Sigmoid colon (tissue), 3 donors: ENCODE measurements at regions not wholly inside any gene's neighbourhood (a gene's known extent, or its start where the extent isn't known, plus 50 kb on each side); places are given as distances from the start of the nearest gene placed in this dataset.

Experiments used
- POLR2A ChIP-seq, 2 donors: fragments of 450-650 bp; IDR thresholded peaks; one replicate each; pipeline ENCODE4 v1.6.1; 2016; ENCODE audit warnings: antibody characterized with exemption in 2 of 2, mild to moderate bottlenecking in 2 of 2, moderate library complexity in 2 of 2
- TF ChIP-seq, protein P1 (sequence below), 4 experiments: fragments of 450-650 bp in 3 of 4; fragments of 200-600 bp in 1 of 4; IDR thresholded peaks; one replicate each; pipeline ENCODE4 v1.5.1; 2016 to 2019; ENCODE audit warnings: antibody characterized with exemption in 4 of 4, mild to moderate bottlenecking in 3 of 4, moderate library complexity in 2 of 4

DNA sequence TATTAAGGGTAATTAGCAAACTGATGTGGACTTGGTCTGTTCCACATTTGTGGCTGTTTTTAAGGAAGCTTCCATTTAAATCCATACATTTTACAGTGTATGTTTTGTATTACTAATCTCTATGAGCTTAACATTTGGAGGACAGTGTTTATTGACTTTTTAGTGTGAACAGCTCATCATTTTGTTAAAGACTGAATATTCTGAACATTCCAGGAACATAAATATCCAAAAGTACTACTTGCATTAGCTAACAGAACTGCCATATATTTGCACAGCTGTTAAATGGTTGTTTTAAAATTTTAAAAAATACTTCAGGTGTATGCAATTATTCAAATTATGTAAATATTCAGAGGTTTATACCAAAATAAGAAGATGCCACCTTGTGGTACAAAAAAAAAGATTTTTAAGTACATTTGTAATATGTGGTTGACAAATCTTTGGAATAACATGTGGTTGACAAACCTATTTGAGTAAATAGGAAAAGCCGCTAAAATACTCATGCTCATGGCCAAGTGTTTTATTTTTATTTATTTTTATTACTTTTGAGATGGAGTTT lies 439.7 kb upstream of the FANCL start:
- TF ChIP-seq POLR2A (IDR thresholded peaks at IDR 0.05), result no peak
- TF ChIP-seq, protein P1, sequence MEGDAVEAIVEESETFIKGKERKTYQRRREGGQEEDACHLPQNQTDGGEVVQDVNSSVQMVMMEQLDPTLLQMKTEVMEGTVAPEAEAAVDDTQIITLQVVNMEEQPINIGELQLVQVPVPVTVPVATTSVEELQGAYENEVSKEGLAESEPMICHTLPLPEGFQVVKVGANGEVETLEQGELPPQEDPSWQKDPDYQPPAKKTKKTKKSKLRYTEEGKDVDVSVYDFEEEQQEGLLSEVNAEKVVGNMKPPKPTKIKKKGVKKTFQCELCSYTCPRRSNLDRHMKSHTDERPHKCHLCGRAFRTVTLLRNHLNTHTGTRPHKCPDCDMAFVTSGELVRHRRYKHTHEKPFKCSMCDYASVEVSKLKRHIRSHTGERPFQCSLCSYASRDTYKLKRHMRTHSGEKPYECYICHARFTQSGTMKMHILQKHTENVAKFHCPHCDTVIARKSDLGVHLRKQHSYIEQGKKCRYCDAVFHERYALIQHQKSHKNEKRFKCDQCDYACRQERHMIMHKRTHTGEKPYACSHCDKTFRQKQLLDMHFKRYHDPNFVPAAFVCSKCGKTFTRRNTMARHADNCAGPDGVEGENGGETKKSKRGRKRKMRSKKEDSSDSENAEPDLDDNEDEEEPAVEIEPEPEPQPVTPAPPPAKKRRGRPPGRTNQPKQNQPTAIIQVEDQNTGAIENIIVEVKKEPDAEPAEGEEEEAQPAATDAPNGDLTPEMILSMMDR (IDR thresholded peaks at IDR 0.05), result no peak
